GM12878 (cell line): ENCODE measurements at regions not wholly inside any gene's neighbourhood (a gene's known extent, or its start where the extent isn't known, plus 50 kb on each side); places are given as distances from the start of the nearest gene placed in this dataset.

ENCODE experiments used
- ATAC-seq: fragments of 200-7000 bp; cut with Tn5 transposase; 3 replicates; pipeline ENCODE4 v1.9.1; 2020; ENCODE audit warnings: mild to moderate bottlenecking, moderate library complexity
- BruUV-seq: library from RNA; stranded (reverse); fragments of 400-500 nt; replicated peaks from 2 replicates; lab custom pipeline; 2021; lab: Mats Ljungman, UMichigan
- CTCF ChIA-PET: fragments of 300-600 bp; sonication (Branson Sonifier 250); formaldehyde crosslinking; extraction: SDS; loops from one replicate; lab custom pipeline; 2021; ENCODE audit warnings: inconsistent platforms; lab: Yijun Ruan, JAX
- POLR2A ChIA-PET: fragments of 350-600 bp; formaldehyde crosslinking; extraction: SDS; loops from one replicate; lab custom pipeline; 2021; ENCODE audit warnings: inconsistent platforms; lab: Charles Lee
- RAD21 ChIA-PET: fragments of 300-600 bp; sonication (Branson Sonifier 250); formaldehyde crosslinking; loops from one replicate; lab custom pipeline; 2023; ENCODE audit warnings: antibody characterized with exemption; ENCODE audit not compliant: unreplicated experiment; lab: Charles Lee
- SMC1A ChIA-PET: fragments of 300-600 bp; sonication (Branson Sonifier 250); formaldehyde crosslinking; loops from one replicate; lab custom pipeline; 2023; ENCODE audit not compliant: unreplicated experiment, uncharacterized antibody; lab: Charles Lee
- DNase-seq: peaks from one replicate; pipeline ENCODE4 v3.0.0-alpha.2; 2011; ENCODE audit warnings: low read depth, low spot score
- FAIRE-seq: peaks from 3 replicates; lab custom pipeline; 2011; peaks lifted over from hg19 to GRCh38; lab: Jason Lieb, UNC
- H2AFZ ChIP-seq: 2 replicates; pipeline ENCODE4 v1.6.0; 2011; ENCODE audit warnings: low read depth, low read length, control low read depth; ENCODE audit not compliant: control insufficient read depth
- H3K27ac ChIP-seq: 2 replicates; pipeline ENCODE4 v1.5.1; 2011; ENCODE audit warnings: control low read depth; ENCODE audit not compliant: control insufficient read depth, insufficient read depth
- H3K27me3 ChIP-seq, 2 experiments: replicated peaks in 1 of 2; 2 replicates each; pipeline versions ENCODE4 v1.6.0 to v1.6.1; 2011; ENCODE audit warnings: low read length in 1 of 2; ENCODE audit not compliant: control insufficient read depth in 2 of 2, insufficient read depth in 2 of 2
- H3K36me3 ChIP-seq, 2 experiments: 2 replicates each; pipeline ENCODE4 v1.5.1; 2011; ENCODE audit warnings: low read length in 1 of 2; ENCODE audit not compliant: control insufficient read depth in 2 of 2, insufficient read depth in 2 of 2
- H3K4me1 ChIP-seq: 2 replicates; pipeline ENCODE4 v1.6.1; 2011; ENCODE audit warnings: mild to moderate bottlenecking, low read length, moderate library complexity, mixed read lengths; ENCODE audit not compliant: control insufficient read depth, insufficient read depth
- H3K4me2 ChIP-seq: 2 replicates; pipeline ENCODE4 v1.6.0; 2011; ENCODE audit warnings: control low read depth; ENCODE audit not compliant: control insufficient read depth, insufficient read depth
- H3K4me3 ChIP-seq: fragments of 200-600 bp; sonication (generic); 2 replicates; pipeline ENCODE4 v1.5.1; 2016
- H3K79me2 ChIP-seq: 2 replicates; pipeline ENCODE4 v1.6.0; 2011; ENCODE audit warnings: low read length; ENCODE audit not compliant: control insufficient read depth, insufficient read depth
- H3K9ac ChIP-seq: 2 replicates; pipeline ENCODE4 v1.8.0; 2011; ENCODE audit warnings: low read length, control low read depth, mixed read lengths; ENCODE audit not compliant: control insufficient read depth, insufficient read depth
- H3K9me3 ChIP-seq: replicated peaks from 3 replicates; pipeline ENCODE4 v1.5.1; 2011; ENCODE audit warnings: mild to moderate bottlenecking, low read length; ENCODE audit not compliant: control insufficient read depth, insufficient read depth
- H4K20me1 ChIP-seq: 2 replicates; pipeline ENCODE4 v1.6.0; 2011; ENCODE audit not compliant: control insufficient read depth, insufficient read depth
- BHLHE40 ChIP-seq, 2 experiments: fragments of 450-650 bp in 1 of 2; IDR thresholded peaks; 2 replicates each; pipeline ENCODE4 v1.6.1; 2011 to 2017; ENCODE audit warnings: low read depth in 2 of 2, borderline replicate concordance in 1 of 2, improper control_type of control experiment in 1 of 2, low read length in 1 of 2, mild to moderate bottlenecking in 1 of 2
- BMI1 ChIP-seq: fragments of 450-650 bp; IDR thresholded peaks from 2 replicates; pipeline ENCODE4 v1.6.1; 2016; ENCODE audit warnings: mild to moderate bottlenecking, moderate library complexity, borderline replicate concordance
- CEBPB ChIP-seq, 2 experiments: fragments of 150-350 bp in 1 of 2; IDR thresholded peaks; 2 replicates each; pipeline ENCODE4 v1.6.1; 2012 to 2014; ENCODE audit warnings: low read depth in 2 of 2, low read length in 2 of 2, borderline replicate concordance in 1 of 2, inconsistent platforms in 1 of 2
- ESRRA ChIP-seq: IDR thresholded peaks from 2 replicates; pipeline ENCODE4 v1.6.1; 2012; ENCODE audit warnings: mild to moderate bottlenecking, low read length, improper control_type of control experiment
- KAT2A ChIP-seq: conservative IDR thresholded peaks from 2 replicates; pipeline ENCODE4 v1.6.1; 2011; ENCODE audit warnings: low read depth, low read length; ENCODE audit not compliant: control insufficient read depth
- KDM1A ChIP-seq: fragments of 200-600 bp; sonication (generic); IDR thresholded peaks from 2 replicates; pipeline ENCODE4 v1.6.1; 2016; ENCODE audit warnings: borderline replicate concordance
- RFX5 ChIP-seq: IDR thresholded peaks from 2 replicates; pipeline ENCODE4 v1.6.1; 2011; ENCODE audit warnings: low read depth, low read length, improper control_type of control experiment
- STAT3 ChIP-seq: IDR thresholded peaks from 2 replicates; pipeline ENCODE4 v1.6.1; 2011; ENCODE audit warnings: low read depth, low read length, improper control_type of control experiment
- WRNIP1 ChIP-seq: IDR thresholded peaks from 2 replicates; pipeline ENCODE4 v1.6.1; 2011; ENCODE audit warnings: low read depth, low read length, improper control_type of control experiment, borderline replicate concordance
- ZBED1 ChIP-seq: IDR thresholded peaks from 2 replicates; pipeline ENCODE4 v1.6.1; 2016; ENCODE audit warnings: borderline replicate concordance
- WGBS: methylation state at CpG from one replicate; pipeline ENCODE4 v1.1.6; 2016; ENCODE audit warnings: low lambda C conversion rate; ENCODE audit not compliant: insufficient replicate concordance, insufficient coverage; ENCODE audit errors: missing lambda C conversion rate; 5-methylcytosine and 5-hydroxymethylcytosine counted together
- in situ Hi-C: fragments of 300-500 bp; cut with MboI; formaldehyde crosslinking; loops from 9 replicates; pipeline ENCODE4 v1.14.3; 2018; ENCODE audit warnings: mixed read lengths
- intact Hi-C: fragments of 100-400 bp; cut with micrococcal nuclease; formaldehyde crosslinking; loops from one replicate; pipeline ENCODE4 v1.14.2; 2022; ENCODE audit not compliant: unreplicated experiment
- TF ChIP-seq, protein P1 (sequence below): fragments of 450-650 bp; IDR thresholded peaks from 2 replicates; pipeline ENCODE4 v1.6.1; 2017; ENCODE audit warnings: low read depth, mild to moderate bottlenecking, moderate library complexity
- TF ChIP-seq, protein P2 (sequence below): fragments of 450-650 bp; IDR thresholded peaks from 2 replicates; pipeline ENCODE4 v1.6.1; 2018; ENCODE audit warnings: mild to moderate bottlenecking, low read depth, moderate library complexity; ENCODE audit not compliant: partially characterized antibody

DNA sequence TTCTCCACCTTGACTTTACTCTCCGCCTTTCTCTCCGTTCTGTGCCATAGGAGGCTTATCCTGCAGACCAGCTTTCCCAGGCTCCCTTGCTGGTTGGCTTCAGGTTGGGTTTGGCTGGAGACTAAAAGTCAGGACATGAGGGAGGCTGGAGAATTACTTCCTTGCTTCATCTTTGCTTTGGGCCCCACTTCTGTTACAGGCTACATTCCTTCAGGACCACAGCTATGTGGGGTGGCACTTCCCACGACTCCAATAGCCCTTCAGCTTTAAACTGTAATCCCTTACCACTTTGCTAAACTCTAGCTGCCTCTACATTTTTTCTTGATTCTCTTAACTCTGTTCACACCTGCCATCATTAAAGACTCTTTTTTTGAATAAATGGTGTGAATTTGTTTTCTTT is 186.7 kb upstream of the NR4A3 start (continued):
- no peak for TF ChIP-seq CEBPB (IDR thresholded peaks at IDR 0.05; ENCODE audit: borderline replicate concordance in 1 of 2, low read depth in 2 of 2, low read length in 2 of 2)
- no peak for TF ChIP-seq KAT2A

DNA sequence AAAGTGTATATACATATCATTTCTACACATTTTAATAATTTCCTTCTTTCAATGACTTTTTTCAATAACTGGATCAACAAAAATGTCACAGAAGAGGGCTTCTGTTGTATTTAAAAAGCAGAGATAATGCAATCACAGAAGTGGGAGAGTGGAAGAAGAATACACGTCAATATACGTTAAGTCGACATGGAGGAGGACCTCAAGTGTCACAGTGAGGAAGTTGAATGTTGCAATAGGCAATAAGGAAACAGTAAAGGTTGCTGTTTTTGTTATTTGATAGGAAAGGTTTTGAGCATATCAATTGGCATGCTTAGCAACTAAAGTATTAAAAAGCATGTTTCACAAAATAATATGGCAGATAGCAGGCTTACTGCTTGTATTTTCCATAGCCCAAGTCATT is 184.0 kb upstream of the NR4A3 start:
- POLR2A ChIA-PET = no interaction called here

DNA sequence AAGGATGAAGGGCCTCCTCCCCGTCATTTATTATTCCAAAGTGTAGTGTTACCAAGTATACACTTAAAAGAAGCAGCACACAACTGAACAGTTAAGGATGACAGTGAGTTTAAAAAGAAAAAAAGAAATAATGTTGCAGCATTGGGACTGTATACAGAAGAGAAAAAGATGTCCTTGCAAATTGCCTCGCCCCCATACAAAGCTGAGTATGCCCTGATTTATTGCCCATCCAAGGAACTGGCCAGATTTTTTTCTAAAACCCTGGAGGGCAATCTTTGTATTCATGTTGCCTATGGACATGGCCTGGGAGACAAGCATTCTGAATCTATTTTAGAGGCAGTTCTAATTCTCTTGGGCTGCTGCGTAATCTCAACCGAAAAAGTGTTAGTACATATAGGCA is 182.7 kb upstream of the NR4A3 start:
- ChIA-PET POLR2A (no interaction called here), RAD21 (no interaction called here), SMC1A (no interaction called here), CTCF (no interaction called here)
- Histone ChIP-seq H3K27me3 (no peaks in the 10 kb centered on the region), H3K27ac (no peak overlapping the region), H3K36me3 (no peaks in the 10 kb centered on the region), H4K20me1 (no peaks in the 10 kb centered on the region), H3K4me3 (no peak overlapping the region), H3K4me2 (no peak overlapping the region), H2AFZ (no peak overlapping the region), H3K9ac (no peak overlapping the region), H3K9me3 (no peaks in the 10 kb centered on the region; the same call in 2 of the 3 replicates), H3K4me1 (no peaks in the 10 kb centered on the region), H3K79me2 (no peaks in the 10 kb centered on the region)
- ATAC-seq = no peak
- intact Hi-C loops = no loop called here
- 51% methylated on average over 4 of the region's 4 CpGs for WGBS
- no peak for FAIRE-seq
- BruUV-seq = no TSS peak
- no peak for DNase-seq
- in situ Hi-C loops = no loop called here
- TF ChIP-seq ESRRA (no peak), BHLHE40 (IDR thresholded peaks at IDR 0.05; ENCODE audit: borderline replicate concordance in 1 of 2, low read depth in 2 of 2, low read length in 1 of 2) (no peak), RFX5 (no peak), ZBED1 (no peak)
- TF ChIP-seq, protein P1, sequence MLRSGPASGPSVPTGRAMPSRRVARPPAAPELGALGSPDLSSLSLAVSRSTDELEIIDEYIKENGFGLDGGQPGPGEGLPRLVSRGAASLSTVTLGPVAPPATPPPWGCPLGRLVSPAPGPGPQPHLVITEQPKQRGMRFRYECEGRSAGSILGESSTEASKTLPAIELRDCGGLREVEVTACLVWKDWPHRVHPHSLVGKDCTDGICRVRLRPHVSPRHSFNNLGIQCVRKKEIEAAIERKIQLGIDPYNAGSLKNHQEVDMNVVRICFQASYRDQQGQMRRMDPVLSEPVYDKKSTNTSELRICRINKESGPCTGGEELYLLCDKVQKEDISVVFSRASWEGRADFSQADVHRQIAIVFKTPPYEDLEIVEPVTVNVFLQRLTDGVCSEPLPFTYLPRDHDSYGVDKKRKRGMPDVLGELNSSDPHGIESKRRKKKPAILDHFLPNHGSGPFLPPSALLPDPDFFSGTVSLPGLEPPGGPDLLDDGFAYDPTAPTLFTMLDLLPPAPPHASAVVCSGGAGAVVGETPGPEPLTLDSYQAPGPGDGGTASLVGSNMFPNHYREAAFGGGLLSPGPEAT = no peak
- TF ChIP-seq, protein P2, sequence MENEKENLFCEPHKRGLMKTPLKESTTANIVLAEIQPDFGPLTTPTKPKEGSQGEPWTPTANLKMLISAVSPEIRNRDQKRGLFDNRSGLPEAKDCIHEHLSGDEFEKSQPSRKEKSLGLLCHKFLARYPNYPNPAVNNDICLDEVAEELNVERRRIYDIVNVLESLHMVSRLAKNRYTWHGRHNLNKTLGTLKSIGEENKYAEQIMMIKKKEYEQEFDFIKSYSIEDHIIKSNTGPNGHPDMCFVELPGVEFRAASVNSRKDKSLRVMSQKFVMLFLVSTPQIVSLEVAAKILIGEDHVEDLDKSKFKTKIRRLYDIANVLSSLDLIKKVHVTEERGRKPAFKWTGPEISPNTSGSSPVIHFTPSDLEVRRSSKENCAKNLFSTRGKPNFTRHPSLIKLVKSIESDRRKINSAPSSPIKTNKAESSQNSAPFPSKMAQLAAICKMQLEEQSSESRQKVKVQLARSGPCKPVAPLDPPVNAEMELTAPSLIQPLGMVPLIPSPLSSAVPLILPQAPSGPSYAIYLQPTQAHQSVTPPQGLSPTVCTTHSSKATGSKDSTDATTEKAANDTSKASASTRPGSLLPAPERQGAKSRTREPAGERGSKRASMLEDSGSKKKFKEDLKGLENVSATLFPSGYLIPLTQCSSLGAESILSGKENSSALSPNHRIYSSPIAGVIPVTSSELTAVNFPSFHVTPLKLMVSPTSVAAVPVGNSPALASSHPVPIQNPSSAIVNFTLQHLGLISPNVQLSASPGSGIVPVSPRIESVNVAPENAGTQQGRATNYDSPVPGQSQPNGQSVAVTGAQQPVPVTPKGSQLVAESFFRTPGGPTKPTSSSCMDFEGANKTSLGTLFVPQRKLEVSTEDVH = no peak

More for the DNA sequence above, 184.0 kb upstream of the NR4A3 start:
- no peak for DNase-seq
- in situ Hi-C loops = no loop called here
- Histone ChIP-seq H3K9me3 (no peaks in the 10 kb centered on the region; the same call in 2 of the 3 replicates), H3K27ac (no peak overlapping the region), H3K27me3 (no peaks in the 10 kb centered on the region), H3K36me3 (no peaks in the 10 kb centered on the region), H3K4me3 (no peak overlapping the region), H2AFZ (no peak overlapping the region), H3K79me2 (no peaks in the 10 kb centered on the region), H3K4me2 (no peak overlapping the region), H4K20me1 (no peaks in the 10 kb centered on the region), H3K4me1 (peaks cover 5% of the 10 kb centered on the region), H3K9ac (no peak overlapping the region)
- TF ChIP-seq BMI1 (no peak), WRNIP1 (no peak), KDM1A (no peak), STAT3 (no peak)
- FAIRE-seq = no peak
- BruUV-seq = no TSS peak
- intact Hi-C loops = no loop called here
- RAD21 ChIA-PET = interaction anchor here (0.8 kb wide), 1 partner anchor 124 kb away, joined by 3 read pairs; no protein-coding TSS in a partner anchor
- WGBS = 81% methylated on average over 3 of the region's 3 CpGs
- SMC1A ChIA-PET = no interaction called here
- ATAC-seq = no peak
- CTCF ChIA-PET = no interaction called here
